Urinary bladder (tissue), 3 donors: ENCODE measurements at regions not wholly inside any gene's neighbourhood (a gene's known extent, or its start where the extent isn't known, plus 50 kb on each side); places are given as distances from the start of the nearest gene placed in this dataset.
A peak's percentile ranks its signal among the peaks of the same experiment; 100 is the strongest.
"Not testable (repeated sequence)": the region's sequence is repeated elsewhere in the genome, so short reads cannot be mapped to it uniquely, and the experiment has no call there.

Source experiments
- DNase-seq: peaks from one replicate; pipeline ENCODE4 v3.0.0-alpha.2; 2015; ENCODE audit errors: extremely low spot score
- H3K27ac ChIP-seq: one replicate; pipeline ENCODE4 v1.5.1; 2013; ENCODE audit warnings: low read depth, mild to moderate bottlenecking, moderate library complexity
- H3K36me3 ChIP-seq: one replicate; pipeline ENCODE4 v1.6.1; 2013; ENCODE audit warnings: mild to moderate bottlenecking, moderate library complexity; ENCODE audit not compliant: insufficient read depth
- H3K4me1 ChIP-seq: one replicate; pipeline ENCODE4 v1.6.1; 2013; ENCODE audit warnings: mild to moderate bottlenecking, moderate library complexity; ENCODE audit not compliant: insufficient read depth
- H3K4me3 ChIP-seq: one replicate; pipeline ENCODE4 v1.5.1; 2013; ENCODE audit warnings: low read depth, low read length
- WGBS: extraction: QIAGEN DNeasy Blood & Tissue Kit; methylation state at CpG from one replicate; pipeline ENCODE4 v1.1.7; 2013; 5-methylcytosine and 5-hydroxymethylcytosine counted together
- donor health status: healthy with polysubstance abuse.
- donor health status: healthy.

- H3K36me3 ChIP-seq: no peaks in the 10 kb centered on the region
- H3K4me3 ChIP-seq: no peak overlapping the region
- no peak for DNase-seq
- H3K4me1 ChIP-seq: no peaks in the 10 kb centered on the region
- H3K27ac ChIP-seq: no peak overlapping the region
Observed at GRCh38 chr13:33671560-33671959, 146.4 kb upstream of the RFC3 start.

DNA sequence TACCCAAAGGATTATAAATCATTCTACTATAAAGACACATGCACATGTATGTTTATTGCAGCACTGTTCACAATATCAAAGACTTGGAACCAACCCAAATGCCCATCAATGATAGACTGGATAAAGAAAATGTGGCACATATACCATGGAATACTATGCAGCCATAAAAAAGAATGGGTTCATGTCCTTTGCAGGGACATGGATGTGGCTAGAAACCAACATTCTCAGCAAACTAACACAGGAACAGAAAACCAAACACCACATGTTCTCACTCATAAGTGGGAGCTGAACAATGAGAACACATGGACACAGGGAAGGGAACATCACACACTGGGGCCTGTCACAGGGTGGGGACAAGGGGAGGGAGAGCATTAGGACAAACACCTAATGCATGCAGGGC is 145.9 kb upstream of the RFC3 start:
- H3K27ac ChIP-seq, H3K4me3 ChIP-seq, H3K36me3 ChIP-seq, H3K4me1 ChIP-seq, DNase-seq: not testable (repeated sequence)

DNA sequence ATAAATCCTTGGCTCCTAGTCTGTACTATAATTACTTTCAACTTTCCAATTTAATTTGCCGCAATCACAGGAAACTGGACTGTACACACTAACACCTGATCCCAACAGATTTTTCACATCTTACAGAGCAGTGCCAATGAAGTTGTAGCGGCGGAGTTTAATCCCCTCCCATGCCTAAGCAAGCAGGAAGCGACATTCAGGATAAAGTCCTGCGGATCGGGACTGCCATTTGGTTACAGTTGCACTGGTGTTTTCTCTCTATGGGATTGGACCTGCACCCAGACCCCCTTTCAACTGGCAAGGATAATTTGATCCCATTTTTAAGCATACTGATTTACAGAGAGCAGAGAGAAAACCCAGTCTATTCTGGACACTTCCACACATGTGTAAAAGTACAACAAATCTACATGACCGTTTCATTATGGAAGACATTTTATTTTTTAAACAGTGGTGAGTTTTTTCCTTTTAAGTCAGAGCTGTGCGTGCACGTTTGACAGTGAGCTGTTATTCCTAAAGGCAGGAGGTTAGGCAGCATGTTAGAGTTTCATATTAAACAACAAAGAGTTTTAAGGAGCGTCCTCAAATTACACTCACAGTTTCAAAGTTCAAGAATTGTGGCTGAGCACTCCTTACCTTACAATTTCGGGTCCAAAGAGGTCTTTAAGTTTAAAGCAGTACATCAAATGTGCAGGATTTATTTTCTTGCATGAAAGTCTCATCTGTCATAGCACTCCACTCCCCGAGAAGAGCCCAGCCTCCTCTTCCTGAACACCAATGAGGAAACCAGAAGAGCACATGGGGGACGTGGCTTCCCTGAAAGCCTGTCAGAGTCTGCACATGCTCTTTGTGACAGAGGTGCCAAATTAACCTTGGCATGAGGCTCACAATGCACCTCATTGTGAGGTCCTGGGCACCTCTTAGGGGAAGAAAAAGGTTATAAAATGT is 141.6 kb upstream of the RFC3 start:
- Histone ChIP-seq H3K4me1 (no peaks in the 10 kb centered on the region), H3K4me3 (peak overlapping the region; percentile 48), H3K27ac (no peak overlapping the region), H3K36me3 (no peaks in the 10 kb centered on the region)
- WGBS: 10% methylated on average over 13 of the region's 13 CpGs
- DNase-seq: no peak

DNA sequence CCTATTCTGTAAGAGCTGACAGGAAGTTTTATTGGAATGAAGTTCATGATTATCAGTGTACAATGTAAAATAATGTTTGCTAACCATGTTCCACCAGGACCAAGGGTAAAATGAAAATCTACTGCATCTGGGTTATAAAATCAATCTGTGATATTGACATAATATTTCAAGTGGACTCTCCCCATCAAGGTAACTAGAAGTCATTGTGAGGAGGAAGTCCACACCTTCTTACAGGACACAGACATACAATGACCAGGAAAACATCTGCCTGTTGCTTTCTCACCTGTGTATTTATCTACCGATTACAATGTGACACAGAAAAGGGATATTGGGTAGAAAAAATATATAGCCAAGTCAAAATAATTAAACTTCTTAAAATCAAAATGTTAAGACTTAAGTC is 140.7 kb upstream of the RFC3 start:
- no peak overlapping the region for H3K27ac ChIP-seq
- no peaks in the 10 kb centered on the region for H3K4me1 ChIP-seq
- WGBS: 69% methylated on average over 1 of the region's 1 CpG
- H3K4me3 ChIP-seq: no peak overlapping the region
- no peak for DNase-seq
- no peaks in the 10 kb centered on the region for H3K36me3 ChIP-seq

DNA sequence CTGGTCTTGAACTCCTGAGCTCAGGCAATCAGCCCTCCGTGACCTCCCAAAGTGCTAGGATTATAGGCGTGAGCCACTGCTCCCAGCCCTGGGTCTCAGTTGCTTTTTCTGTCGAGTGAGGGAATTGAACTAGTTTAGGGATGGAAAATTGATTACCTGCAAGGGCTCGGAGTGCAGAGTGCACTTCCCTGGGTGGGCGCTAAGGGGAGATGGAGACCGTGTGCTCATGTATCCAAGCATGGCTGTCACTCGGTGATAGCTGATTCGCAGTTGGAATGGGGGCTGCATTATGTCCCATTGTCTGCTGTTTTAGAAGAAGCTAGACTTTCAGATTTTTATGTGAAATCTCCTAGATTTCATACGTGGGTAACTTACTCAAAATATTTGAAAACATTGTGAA is 139.9 kb upstream of the RFC3 start:
- Histone ChIP-seq H3K4me3 (no peak overlapping the region), H3K27ac (no peak overlapping the region), H3K4me1 (no peaks in the 10 kb centered on the region), H3K36me3 (no peaks in the 10 kb centered on the region)
- WGBS: 83% methylated on average over 9 of the region's 9 CpGs
- no peak for DNase-seq

DNA sequence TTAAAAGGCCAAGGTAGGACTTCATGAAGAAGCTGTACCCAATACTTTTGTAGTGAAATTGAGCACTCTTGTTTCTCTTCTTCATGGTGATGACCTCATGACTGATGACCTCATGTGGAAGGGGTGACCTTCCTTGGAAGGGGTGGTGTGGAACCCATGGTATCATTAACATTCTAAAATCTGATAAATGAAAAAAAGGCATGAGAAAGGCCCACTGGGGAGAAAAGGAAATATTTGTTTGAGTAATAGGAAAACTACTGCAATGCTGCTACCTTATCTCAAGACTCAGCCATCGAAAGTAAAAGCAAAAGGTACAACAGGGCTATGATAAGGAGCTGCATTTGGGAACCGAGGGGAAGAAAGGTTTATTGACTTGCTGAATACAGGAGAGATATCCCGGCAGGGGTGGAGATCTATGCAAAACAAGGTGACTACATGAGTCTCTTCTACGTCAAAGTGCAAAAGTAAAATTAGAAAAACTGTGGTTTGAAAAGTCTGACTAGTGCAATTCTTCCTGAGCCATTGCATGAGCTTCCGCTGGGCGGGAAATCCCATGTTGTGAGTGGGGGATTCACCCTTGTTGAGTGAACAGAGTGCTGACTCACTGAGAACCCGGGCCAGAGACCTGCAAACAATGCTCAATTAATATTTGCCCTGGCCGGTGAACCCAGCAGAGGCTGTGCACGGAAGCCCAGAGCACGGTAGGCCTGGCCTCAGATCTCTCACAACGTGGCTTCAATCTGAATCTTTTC is 138.9 kb upstream of the RFC3 start:
- Histone ChIP-seq H3K36me3 (no peaks in the 10 kb centered on the region), H3K4me1 (no peaks in the 10 kb centered on the region), H3K27ac (peak overlapping the region; percentile 19), H3K4me3 (no peak overlapping the region)
- DNase-seq: no peak
- WGBS: 73% methylated on average over 11 of the region's 11 CpGs

DNA sequence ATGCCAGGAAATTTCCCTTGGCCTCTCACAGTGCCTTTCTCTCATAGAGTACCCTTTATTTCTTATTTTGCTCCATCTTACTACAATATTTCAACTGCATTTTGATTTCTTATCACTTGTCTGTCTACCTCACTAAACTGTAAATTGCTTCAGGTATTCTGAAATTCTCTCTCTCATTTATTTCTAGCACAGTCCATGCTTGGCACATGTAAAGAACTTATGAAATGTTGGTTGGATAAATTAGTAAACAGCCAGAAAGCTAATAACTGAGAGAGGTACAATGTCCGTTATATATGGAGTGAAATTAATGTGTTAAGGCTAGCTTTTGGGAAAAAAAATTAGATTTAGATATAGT is 138.3 kb upstream of the RFC3 start:
- Histone ChIP-seq H3K36me3 (no peaks in the 10 kb centered on the region), H3K27ac (no peak overlapping the region), H3K4me1 (no peaks in the 10 kb centered on the region), H3K4me3 (no peak overlapping the region)
- 92% methylated on average over 1 of the region's 1 CpG for WGBS
- DNase-seq: no peak

DNA sequence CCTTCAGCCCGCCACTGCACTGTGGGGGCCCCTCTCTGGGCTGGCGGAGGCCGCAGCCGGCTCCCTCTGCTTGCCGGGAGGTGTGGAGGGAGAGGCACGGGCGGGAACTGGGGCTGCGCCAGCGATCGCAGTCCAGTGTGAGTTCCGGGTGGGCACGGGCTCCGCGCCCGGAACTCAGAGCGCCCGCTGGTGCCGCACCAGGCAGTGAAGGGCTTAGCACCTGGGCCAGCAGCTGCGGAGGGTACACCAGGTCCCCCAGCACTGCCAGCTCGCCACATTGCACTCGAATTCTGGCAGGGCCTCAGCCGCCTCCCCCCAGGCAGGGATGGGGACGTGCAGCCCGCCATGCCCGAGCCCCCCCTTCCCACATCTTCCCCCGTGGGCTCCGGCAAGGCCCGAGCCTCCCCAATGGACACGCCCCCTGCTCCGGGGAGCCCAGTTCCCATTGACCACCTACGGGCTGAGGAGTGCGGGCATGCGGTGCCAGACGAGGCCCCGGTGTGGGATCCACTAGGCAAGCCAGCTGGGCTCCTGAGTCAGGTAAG is 135.9 kb upstream of the RFC3 start:
- H3K4me1 ChIP-seq: no peaks in the 10 kb centered on the region
- H3K27ac ChIP-seq: no peak overlapping the region
- DNase-seq: no peak
- H3K4me3 ChIP-seq: no peak overlapping the region
- H3K36me3 ChIP-seq: no peaks in the 10 kb centered on the region
- 96% methylated on average over 35 of the region's 35 CpGs for WGBS

DNA sequence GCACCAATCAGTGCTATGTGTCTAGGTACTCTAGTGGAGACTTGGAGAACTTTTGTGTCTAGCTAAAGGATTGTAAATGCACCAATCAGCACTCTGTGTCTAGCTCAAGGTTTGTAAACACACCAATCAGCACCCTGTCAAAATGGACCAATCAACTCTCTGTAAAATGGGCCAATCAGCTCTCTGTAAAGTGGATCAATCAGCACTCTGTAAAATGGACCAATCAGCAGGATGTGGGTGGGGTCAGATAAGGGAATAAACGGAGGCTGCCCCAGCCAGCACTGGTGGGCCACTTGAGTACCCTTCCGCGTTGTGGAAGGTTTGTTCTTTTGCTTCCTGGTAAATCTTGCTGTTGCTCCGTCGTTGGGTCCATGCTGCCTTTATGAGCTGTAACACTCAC is 135.3 kb upstream of the RFC3 start:
- not testable (repeated sequence) for H3K27ac ChIP-seq, H3K4me3 ChIP-seq, H3K36me3 ChIP-seq, DNase-seq, H3K4me1 ChIP-seq
- 93% methylated on average over 5 of the region's 5 CpGs for WGBS

GRCh38 chr13:33683376-33683775 is 134.6 kb upstream of the RFC3 start:
- no peak overlapping the region for H3K27ac ChIP-seq
- DNase-seq: no peak
- WGBS: 80% methylated on average over 5 of the region's 5 CpGs
- H3K36me3 ChIP-seq: no peaks in the 10 kb centered on the region
- no peaks in the 10 kb centered on the region for H3K4me1 ChIP-seq
- no peak overlapping the region for H3K4me3 ChIP-seq

DNA sequence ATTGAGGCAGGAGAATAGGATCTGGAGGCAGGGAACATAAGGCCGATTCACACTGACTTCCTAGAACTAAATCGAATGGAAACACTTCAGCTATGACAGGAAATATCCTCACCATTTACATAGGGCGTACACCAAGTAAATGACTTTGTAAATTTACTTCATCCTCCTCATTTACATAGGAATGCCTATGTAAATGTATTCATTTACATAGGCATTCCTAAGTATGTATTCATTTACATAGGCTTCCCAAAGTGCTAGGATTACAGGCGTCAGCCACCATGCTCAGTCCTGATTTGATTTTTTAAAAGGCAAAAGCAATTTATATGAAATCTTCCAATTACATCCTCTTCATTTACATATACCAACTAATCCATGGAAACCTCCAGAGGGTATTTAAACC is 133.1 kb upstream of the RFC3 start:
- Histone ChIP-seq H3K4me1 (no peaks in the 10 kb centered on the region), H3K27ac (no peak overlapping the region), H3K4me3 (no peak overlapping the region), H3K36me3 (no peaks in the 10 kb centered on the region)
- 90% methylated on average over 4 of the region's 4 CpGs for WGBS
- no peak for DNase-seq

- no peak for DNase-seq
- WGBS: 81% methylated on average over 7 of the region's 7 CpGs
- Histone ChIP-seq H3K4me1 (no peaks in the 10 kb centered on the region), H3K36me3 (no peaks in the 10 kb centered on the region), H3K4me3 (no peak overlapping the region), H3K27ac (no peak overlapping the region)
Observed at GRCh38 chr13:33686772-33687480, 131.0 kb upstream of the RFC3 start.

DNA sequence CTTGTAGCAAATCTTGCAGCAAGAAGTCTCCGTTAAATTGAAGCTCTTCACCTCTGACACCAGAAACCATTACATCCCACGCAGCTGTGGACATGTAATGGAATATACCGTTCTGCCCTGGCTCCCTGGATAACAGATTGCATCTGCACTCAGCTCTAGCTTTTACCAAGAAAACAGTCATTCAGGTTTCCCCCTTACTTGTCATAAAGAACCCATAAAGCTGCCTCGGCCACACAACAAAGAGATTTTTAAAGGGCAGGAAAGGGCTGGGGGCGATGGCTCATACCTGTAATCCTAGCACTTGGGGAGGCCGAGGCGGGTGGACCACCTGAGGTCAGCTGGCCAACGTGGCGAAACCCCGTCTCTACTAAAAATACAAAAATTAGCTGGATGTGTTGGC is 127.6 kb upstream of the RFC3 start:
- H3K27ac ChIP-seq: no peak overlapping the region
- no peak for DNase-seq
- 88% methylated on average over 10 of the region's 10 CpGs for WGBS
- H3K4me3 ChIP-seq: no peak overlapping the region
- no peaks in the 10 kb centered on the region for H3K4me1 ChIP-seq
- H3K36me3 ChIP-seq: no peaks in the 10 kb centered on the region
